ENCODE measurements at regions not wholly inside any gene's neighbourhood (a gene's known extent, or its start where the extent isn't known, plus 50 kb on each side); places are given as distances from the start of the nearest gene placed in this dataset.
A peak's percentile ranks its signal among the peaks of the same experiment; 100 is the strongest.

DNA sequence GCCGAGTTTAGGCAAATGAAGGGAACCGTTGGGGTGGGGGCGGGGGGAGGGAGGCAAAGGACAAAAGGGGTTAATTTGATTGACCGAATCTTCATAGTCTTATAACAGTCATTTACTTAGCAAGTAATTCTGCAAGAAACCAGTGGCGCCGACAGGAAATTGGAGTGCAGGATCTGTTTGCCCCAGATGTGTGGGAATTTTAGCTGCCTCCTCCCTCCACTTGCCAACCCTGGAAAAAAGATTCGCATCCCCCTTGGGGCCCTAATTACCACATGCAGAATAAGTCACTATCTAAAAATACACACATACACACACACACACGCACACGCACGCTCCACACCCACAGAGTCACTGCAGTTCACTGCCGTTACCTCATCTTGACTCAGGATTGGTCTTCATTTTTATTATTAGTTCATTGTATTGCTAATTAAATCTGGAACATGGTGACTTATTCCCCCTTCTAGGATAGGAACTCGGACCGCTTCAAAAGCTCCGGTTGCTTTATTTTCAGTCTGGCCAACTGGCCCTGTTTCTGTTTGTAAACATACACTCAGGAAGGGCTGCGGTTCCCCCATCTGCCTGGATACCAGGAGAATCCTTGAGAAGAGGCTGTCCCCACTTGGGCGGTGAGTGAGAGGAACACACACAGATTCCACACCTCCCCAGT is 241.6 kb upstream of the SALL1 start:
- TF ChIP-seq POLR2A (IDR thresholded peaks at IDR 0.05; ENCODE audit: low read depth, low read length) (no peak), BHLHE40 (IDR thresholded peaks at IDR 0.05; ENCODE audit: low read depth, low read length) (peak; percentile 85), USF2 (IDR thresholded peaks at IDR 0.05; ENCODE audit: low read depth, low read length) (no peak), NFE2L2 (IDR thresholded peaks at IDR 0.05; ENCODE audit: low read depth, low read length) (no peak), CTCF (conservative IDR thresholded peaks at IDR 0.05; ENCODE audit: low read depth, low read length) (no peak)

All from IMR-90 (cell line).